ENCODE measurements at regions not wholly inside any gene's neighbourhood (a gene's known extent, or its start where the extent isn't known, plus 50 kb on each side); places are given as distances from the start of the nearest gene placed in this dataset.

DNA sequence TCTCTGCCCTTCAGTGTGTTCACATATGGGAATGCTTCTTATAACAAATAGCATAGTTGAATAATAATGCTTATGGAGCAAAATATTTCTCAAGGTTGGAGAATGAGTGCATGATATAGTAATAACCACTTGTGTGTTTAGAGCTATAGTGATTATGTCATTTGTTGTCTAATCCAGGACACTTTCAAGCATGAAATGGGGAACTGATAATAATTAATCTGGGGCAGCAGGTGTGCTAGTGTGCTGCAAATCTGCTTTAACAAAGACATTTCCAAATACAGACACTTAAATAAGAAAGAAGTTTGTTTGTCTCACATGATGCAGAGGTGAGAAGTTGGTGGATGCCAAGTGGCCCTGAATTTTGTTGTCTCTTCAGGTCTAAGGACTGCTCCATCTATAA, 579.3 kb upstream of the GRM7 start:
- H3K36me3 ChIP-seq, result no peaks in the 10 kb centered on the region
- DNase-seq, result no peak
- no peaks in the 10 kb centered on the region for H3K9me3 ChIP-seq
- TF ChIP-seq, protein P1, sequence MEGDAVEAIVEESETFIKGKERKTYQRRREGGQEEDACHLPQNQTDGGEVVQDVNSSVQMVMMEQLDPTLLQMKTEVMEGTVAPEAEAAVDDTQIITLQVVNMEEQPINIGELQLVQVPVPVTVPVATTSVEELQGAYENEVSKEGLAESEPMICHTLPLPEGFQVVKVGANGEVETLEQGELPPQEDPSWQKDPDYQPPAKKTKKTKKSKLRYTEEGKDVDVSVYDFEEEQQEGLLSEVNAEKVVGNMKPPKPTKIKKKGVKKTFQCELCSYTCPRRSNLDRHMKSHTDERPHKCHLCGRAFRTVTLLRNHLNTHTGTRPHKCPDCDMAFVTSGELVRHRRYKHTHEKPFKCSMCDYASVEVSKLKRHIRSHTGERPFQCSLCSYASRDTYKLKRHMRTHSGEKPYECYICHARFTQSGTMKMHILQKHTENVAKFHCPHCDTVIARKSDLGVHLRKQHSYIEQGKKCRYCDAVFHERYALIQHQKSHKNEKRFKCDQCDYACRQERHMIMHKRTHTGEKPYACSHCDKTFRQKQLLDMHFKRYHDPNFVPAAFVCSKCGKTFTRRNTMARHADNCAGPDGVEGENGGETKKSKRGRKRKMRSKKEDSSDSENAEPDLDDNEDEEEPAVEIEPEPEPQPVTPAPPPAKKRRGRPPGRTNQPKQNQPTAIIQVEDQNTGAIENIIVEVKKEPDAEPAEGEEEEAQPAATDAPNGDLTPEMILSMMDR (IDR thresholded peaks at IDR 0.05; ENCODE audit: low read depth, low read length), result no peak
- H3K27me3 ChIP-seq, result no peaks in the 10 kb centered on the region
- H3K4me3 ChIP-seq (ENCODE audit: low read depth, low read length), result no peak overlapping the region
- no peaks in the 10 kb centered on the region for H3K4me1 ChIP-seq

DNA sequence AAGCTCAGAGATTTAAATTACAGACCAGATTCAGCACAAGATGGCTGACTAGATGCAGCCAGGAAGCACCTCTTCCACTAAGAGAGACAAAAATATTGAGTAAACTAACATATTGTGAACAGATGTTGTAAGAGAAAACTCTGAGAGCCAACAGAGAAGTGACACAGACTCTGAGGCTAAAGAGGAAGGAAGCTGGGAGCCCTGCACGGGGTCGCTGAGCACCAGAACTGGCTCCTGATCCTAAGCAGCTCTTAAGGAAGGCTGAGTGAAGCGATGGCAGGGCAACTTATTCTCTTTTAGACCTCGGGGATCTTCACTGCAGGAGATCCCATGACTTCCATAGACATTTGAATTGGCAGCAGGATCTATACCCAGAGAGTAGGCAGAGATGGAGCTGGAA, 578.0 kb upstream of the GRM7 start:
- TF ChIP-seq, protein P1 (IDR thresholded peaks at IDR 0.05; ENCODE audit: low read depth, low read length), result no peak
- Histone ChIP-seq H3K27me3 (no peaks in the 10 kb centered on the region), H3K36me3 (no peaks in the 10 kb centered on the region), H3K4me3 (ENCODE audit: low read depth, low read length) (no peak overlapping the region), H3K9me3 (no peaks in the 10 kb centered on the region), H3K4me1 (no peaks in the 10 kb centered on the region)
- DNase-seq, result no peak

DNA sequence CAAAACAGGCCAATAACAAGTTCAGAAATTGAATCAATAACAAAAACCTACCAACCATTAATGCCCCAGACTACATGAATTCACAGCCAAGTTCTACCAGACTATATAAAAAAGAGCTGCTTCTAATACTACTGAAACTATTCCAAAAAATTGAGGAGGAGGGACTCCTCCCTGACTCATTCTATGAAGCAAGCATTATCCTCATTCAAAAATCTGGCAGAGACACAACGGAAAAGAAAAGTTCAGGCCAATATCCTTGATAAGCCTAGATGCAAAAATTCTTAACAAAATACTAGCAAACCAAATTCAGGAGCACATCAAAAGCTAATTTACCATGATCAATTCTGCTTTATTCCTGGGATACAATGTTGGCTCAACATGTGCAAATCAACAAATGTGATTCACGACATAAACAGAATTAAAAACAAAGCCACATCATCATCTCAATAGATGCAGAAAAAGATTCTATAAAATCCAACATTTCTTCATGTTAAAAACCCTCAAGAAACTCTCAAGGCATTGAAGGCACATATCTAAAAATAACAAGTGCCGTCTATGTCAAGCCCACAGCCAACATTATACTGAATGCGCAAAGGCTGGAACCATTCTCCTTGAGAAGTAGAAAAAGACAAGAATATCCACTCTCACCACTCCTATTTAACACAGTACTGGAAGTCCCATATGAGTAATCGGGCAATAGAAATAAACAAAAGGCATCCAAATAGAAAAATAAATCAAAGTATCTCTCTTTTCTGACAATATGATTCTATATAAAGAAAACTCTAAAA, 573.6 kb upstream of the GRM7 start:
- no peaks in the 10 kb centered on the region for H3K9me3 ChIP-seq
- H3K27me3 ChIP-seq, result no peaks in the 10 kb centered on the region
- no peaks in the 10 kb centered on the region for H3K4me1 ChIP-seq
- TF ChIP-seq, protein P1 (IDR thresholded peaks at IDR 0.05; ENCODE audit: low read depth, low read length), result no peak
- no peaks in the 10 kb centered on the region for H3K36me3 ChIP-seq
- DNase-seq, result no peak
- H3K4me3 ChIP-seq (ENCODE audit: low read depth, low read length), result no peak overlapping the region

DNA sequence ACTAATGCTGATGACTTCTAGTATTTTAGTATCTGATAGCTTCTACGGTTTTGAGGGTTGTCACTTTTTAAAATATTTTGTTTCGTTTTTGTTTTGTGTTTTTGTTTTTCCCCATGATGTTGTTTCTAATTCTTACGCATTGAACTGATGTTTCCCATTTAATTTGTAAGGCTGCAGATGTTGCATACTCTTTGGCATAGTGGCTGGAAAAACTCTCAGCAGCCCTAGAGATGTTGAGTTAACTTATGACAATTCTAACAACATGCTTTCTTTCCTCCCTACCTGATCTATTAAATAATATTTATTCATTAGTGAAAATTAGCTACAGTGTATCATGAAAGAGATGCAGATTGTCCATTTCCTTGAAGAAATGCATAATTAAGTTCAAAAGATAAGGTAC, 559.3 kb upstream of the GRM7 start:
- no peak for DNase-seq
- TF ChIP-seq, protein P1 (IDR thresholded peaks at IDR 0.05; ENCODE audit: low read depth, low read length), result no peak
- Histone ChIP-seq H3K4me3 (ENCODE audit: low read depth, low read length) (no peak overlapping the region), H3K36me3 (no peaks in the 10 kb centered on the region), H3K27me3 (no peaks in the 10 kb centered on the region), H3K4me1 (no peaks in the 10 kb centered on the region), H3K9me3 (no peaks in the 10 kb centered on the region)

DNA sequence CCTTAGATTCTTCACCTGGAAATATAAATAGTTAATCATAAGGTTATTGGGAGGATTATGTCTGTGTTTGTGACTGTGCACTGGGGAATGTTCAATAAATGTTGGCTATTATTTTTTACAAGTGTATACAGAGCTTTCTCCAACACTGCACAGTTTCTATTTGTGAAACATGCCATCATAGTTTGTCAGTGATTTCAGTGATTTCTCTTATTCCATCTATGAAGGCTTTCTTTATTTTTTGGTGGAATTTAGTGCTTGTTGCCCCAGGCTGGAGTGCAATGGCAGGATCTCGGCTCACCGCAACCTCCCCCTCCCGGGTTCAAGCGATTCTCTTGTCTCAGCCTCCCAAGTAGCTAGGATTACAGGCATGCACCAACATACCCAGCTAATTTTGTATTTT, 545.0 kb upstream of the GRM7 start:
- H3K9me3 ChIP-seq, result no peaks in the 10 kb centered on the region
- no peak overlapping the region for H3K4me3 ChIP-seq (ENCODE audit: low read depth, low read length)
- no peak for DNase-seq
- no peaks in the 10 kb centered on the region for H3K36me3 ChIP-seq
- no peaks in the 10 kb centered on the region for H3K4me1 ChIP-seq
- TF ChIP-seq, protein P1 (IDR thresholded peaks at IDR 0.05; ENCODE audit: low read depth, low read length), result no peak
- H3K27me3 ChIP-seq, result no peaks in the 10 kb centered on the region

DNA sequence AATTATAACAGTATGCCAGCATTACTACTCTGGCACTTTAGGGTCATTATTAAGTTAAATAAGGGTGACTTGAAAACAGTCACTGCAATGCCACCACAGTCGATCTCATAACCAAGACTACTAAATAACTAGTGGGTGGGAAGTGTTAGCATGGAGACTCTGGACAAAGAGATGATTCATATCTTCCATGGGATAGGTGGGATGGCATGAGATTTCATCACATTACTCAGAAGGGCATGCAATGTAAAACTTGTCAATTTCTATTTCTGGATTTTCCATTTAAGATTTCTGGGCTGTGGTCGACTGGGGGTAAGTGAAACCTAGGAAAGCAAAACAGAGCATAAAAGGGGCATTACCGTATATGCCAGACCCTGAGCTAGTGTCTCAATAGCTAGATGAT, 538.9 kb upstream of the GRM7 start:
- no peaks in the 10 kb centered on the region for H3K4me1 ChIP-seq
- H3K4me3 ChIP-seq (ENCODE audit: low read depth, low read length), result no peak overlapping the region
- DNase-seq, result no peak
- no peaks in the 10 kb centered on the region for H3K9me3 ChIP-seq
- TF ChIP-seq, protein P1 (IDR thresholded peaks at IDR 0.05; ENCODE audit: low read depth, low read length), result no peak
- no peaks in the 10 kb centered on the region for H3K36me3 ChIP-seq
- H3K27me3 ChIP-seq, result no peaks in the 10 kb centered on the region
